ENCODE measurements at regions not wholly inside any gene's neighbourhood (a gene's known extent, or its start where the extent isn't known, plus 50 kb on each side); places are given as distances from the start of the nearest gene placed in this dataset.

DNA sequence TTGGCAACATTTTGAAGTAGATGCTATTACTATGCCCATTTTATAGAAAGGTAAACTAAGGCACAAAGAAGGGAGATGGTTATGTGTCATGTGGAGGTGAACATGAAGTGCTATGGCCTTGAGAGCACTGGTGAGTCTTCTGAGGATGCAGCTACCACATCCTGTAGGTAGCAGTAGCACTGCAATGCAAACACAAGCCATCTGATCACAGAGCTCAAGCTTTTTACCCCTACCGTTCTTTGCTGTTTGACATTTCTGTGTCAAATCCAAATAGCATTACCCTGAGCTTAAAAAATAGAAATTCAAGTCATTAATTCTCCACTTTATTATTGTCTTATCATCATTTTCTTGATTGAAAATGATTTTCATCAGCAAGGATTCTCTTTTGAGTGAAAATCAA, 382.9 kb downstream of the KCTD12 start:
- no peak for DNase-seq

DNA sequence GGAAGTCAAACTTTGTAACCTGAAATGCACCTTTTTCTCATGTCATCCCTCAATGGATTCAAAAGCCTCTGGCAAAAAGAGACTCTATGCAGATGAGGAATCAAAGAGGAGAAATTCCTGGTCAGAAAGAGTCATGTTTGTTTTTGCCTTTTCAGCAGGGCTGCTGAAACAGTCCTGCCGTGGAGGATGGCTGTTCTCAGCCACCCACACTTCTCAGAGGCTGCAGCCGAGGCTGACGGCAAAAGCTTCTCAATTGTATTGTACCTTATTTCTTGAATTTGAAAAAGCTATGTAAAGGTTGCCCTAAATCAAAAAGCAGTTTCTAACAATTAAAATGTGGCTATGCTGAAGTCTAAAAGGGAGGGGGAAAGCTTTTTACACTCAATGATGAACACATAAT, 385.3 kb downstream of the KCTD12 start:
- DNase-seq, result no peak

DNA sequence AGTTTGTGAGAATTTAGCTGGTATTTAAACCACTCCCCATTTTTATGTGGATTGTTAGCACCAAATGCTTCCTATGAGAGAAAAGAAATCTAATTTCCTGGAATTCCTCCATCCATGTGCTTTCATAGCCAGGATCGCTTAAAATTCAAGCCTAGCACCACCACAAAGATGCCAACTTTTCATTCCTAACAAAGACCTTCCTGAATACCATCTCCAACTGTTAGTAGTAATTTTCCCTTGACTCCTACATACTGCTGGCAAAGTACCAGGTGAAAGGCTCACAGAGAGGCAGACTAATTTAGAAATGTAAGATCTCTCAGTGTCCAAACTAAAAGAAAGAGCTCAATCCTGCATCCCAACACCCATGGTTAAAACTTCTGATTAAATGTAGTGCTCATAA, 386.3 kb downstream of the KCTD12 start:
- DNase-seq, result no peak

- DNase-seq, result no peak
These were observed 396.9 kb downstream of the KCTD12 start for GRCh38 chr13:76489274-76489673.

DNA sequence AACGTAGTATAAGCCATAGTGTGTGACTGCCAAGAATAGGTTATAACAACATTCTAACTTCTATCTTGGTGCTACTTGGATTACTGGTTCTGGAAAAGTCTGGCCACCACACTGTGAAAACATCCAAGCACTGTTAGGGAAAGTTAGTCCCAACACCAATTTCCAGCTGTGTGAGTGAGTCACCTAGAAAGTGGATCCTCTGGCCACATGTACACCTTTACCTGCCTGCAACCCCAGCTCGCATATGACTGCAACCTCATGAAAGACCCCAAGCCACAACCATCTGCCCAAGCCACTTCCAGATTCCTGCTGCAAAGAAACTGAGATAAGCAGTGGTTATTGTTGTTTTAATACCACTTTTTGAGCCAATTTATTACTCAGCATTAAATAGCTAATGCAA, 404.5 kb downstream of the KCTD12 start:
- no peak for DNase-seq

GRCh38 chr13:76474966-76475365, 411.2 kb downstream of the KCTD12 start:
- no peak for DNase-seq

DNA sequence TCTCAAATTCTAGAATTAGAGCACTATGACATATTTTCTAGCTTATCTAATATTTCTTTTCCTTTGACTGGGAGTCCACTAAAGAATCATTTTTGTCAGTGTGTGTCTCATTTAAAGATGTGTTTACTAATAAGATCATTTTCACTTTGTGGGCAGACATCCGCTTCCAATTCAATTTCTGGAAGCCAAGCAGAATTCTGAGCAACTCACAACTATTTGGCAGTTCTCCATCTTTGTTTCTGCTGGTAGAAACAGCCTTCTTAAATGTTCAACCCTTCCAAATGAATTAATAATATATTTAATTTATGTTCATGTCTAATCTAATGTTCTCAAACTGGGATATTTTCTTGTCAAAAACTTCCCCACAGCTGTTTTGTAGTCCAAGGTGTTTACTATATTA, 411.8 kb downstream of the KCTD12 start:
- no peak for DNase-seq

DNA sequence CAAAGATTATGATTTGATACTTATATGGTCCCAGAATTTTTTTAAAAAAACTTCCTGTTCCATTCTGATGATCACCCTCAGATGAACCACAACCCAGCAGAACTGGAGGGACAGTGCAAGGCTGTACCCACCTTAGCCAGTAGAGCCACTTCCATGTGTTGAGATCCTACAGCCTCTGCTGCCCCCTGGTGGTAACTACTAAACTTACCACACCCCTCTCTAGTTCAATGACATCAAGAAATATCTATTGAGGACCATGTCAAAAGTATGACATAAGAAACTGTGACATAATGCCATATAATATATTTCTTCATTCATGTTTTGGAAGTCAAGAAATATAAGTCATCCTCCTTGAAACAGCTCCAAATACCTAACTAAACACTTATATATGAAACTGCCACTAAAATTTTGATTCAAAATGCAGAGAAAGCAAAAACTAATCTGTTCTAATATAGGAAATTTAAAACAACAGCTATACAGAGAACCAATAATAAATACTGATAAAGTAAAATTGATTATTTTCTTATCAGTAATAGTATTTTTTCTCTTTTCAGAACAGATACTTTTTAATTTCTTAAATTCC, 412.6 kb downstream of the KCTD12 start:
- DNase-seq, result peak; percentile 75 to 95

GRCh38 chr13:76472916-76473315, 413.3 kb downstream of the KCTD12 start:
- DNase-seq, result no peak

GRCh38 chr13:76471486-76471885, 414.7 kb downstream of the KCTD12 start:
- no peak for DNase-seq

- DNase-seq, result no peak
These were observed 415.2 kb downstream of the KCTD12 start for GRCh38 chr13:76470991-76471390.

DNA sequence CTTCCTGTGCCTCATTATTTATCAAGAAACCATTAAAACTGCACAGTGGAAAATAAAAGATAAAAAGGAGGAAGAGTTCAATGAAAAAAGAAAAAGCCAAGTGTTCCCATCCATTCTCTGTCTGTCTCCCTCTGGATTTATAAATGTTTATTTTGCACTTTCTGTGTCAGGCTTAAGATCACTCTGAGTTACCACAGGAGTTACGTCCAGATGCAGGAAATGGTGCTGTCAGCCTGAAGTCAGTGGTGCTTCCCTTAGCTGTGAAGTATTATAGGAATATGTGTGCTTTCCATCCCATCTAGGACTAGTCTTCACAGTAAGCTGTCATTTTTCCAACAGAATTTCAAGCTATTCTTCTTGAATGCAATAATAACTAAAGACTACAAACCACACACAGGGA, 420.2 kb downstream of the KCTD12 start:
- no peak for DNase-seq

DNA sequence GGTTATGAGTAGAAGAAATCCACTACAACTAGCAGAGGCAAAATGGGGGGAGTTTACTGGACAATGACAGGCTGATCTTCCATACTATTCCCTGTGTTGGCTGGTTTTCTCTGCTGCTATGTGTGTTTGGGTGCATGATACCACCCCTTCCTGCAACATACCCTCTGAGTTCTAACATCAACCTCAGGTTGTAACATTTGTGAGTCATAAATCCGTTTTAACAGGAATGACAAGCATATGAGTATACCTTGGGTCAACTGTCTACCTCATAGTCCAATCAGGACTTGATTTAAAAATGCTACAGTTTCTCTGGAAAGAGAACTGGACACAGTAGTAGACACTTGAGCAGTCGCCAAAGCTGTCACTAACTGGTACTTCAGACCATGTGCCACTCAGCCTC, 422.9 kb downstream of the KCTD12 start:
- DNase-seq, result no peak

- no peak for DNase-seq
These were observed 424.2 kb downstream of the KCTD12 start for GRCh38 chr13:76461999-76462398.

DNA sequence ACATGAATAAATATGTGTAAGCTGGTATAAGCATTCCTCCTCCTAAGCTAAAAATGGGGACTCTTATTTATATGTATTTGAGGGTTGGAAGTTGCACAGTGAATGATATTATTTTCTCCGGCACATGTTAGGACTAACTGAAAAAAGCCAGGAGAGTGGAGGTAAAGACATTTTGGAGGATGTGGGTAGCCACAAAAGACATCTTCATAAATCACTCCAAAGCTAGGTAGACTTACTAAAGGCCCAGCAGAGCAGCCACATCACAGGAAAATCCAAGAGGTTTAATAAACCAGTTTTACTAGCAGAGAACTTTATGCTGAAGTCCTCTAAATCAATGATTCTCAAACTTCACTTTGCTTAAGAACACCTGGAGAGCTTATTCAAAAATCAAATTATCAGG, 424.7 kb downstream of the KCTD12 start:
- no peak for DNase-seq

- DNase-seq, result no peak
These were observed 426.3 kb downstream of the KCTD12 start for GRCh38 chr13:76459863-76460262.

GRCh38 chr13:76455960-76456359, 430.2 kb downstream of the KCTD12 start:
- DNase-seq, result no peak

GRCh38 chr13:76454991-76455390, 431.2 kb downstream of the KCTD12 start:
- no peak for DNase-seq

- DNase-seq, result no peak
These were observed 436.5 kb downstream of the KCTD12 start for GRCh38 chr13:76449716-76450115.

DNA sequence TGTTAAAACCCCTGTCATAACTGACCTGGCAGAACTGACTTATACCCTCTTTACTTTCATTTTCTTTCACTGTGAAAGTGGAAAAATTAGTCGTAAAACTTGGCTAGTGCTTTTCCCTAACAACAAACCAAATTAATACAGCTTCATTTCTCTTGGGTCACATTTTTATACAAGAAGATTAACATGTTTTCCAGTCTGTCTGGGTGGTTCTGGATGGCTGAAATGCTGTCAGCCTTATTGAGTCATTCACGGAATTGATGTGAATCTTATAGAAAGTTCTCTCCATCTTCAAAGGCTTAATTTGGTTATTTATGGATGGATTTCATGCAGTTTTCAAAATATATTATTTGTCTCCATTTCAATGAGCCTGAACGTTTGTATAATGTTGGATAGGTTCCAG, 440.0 kb downstream of the KCTD12 start:
- no peak for DNase-seq

DNA sequence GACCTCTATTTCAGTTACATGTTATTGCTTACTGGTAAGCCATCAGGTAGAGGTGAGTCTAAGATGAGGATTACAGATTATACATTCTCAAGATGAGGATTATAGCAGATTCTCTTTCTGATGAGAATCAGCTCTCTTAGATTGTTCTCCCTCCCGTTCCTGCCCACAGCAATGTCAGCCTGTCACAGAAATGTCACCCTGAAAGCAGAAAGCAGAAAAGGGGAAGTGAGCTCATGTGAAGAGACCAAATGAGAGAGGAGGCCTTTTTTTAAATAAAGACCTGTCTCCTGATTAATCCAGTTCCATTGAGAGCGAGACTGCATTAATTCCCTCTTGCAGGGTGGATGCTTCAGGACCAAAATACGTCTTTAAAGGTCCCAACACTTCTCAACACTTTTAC, 445.6 kb downstream of the KCTD12 start:
- DNase-seq, result peak; percentile 35 to 39

DNA sequence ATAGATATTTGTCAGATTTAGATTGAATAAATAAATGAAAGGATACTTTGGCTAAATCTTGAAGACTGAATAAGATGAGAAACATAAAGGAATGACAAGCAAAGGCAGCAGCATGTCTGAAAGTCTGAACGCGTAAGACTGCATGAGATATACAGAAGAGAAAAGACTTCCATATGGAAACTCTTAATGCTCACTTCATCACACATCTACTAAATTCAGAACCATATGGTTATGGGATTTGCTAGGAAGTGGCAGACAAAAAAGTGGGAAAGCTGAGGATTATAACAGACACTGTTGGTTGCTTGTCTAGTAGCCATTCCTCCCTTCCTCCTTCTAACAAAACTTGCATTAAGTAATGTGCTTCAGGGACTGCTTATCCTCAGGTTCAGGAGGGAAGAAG, 446.7 kb downstream of the KCTD12 start:
- DNase-seq, result no peak

- no peak for DNase-seq
These were observed 448.2 kb downstream of the KCTD12 start for GRCh38 chr13:76438050-76438449.

- DNase-seq, result no peak
These were observed 460.3 kb downstream of the KCTD12 start for GRCh38 chr13:76425935-76426334.

DNA sequence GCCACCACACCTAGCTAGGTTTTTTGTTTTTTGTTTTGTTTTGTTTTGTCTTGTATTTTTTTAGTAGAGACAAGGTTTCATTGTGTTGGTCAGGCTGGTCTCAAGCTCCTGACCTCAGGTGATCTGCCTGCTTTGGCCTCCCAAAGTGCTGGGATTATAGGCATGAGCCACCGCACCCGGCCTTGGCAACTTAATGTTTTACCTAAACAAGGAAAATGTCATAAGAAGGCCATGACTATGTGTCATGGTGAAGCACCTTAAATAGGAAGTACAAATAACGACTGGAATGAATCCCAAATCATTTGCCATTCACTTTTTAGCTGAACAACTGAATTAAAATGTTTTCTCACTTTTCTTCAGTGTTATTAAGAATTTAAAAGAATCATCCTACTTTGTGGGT, 465.2 kb downstream of the KCTD12 start:
- DNase-seq, result no peak

- no peak for DNase-seq
These were observed 467.8 kb downstream of the KCTD12 start for GRCh38 chr13:76418404-76418803.
